OCI-LY1 (cell line): ENCODE measurements at regions not wholly inside any gene's neighbourhood (a gene's known extent, or its start where the extent isn't known, plus 50 kb on each side); places are given as distances from the start of the nearest gene placed in this dataset.

Experiments used
- H2AFZ ChIP-seq: fragments of 200-600 bp; sonication (generic), shearing (Covaris generic); 2 replicates; pipeline ENCODE4 v1.6.0; 2014; ENCODE audit warnings: antibody characterized with exemption, mild to moderate bottlenecking, low read length
- H3F3A ChIP-seq: fragments of 200-600 bp; sonication (generic), shearing (Covaris generic); 2 replicates; pipeline ENCODE4 v1.6.0; 2014; ENCODE audit warnings: mild to moderate bottlenecking, antibody characterized with exemption, low read length, moderate library complexity; ENCODE audit not compliant: insufficient read depth
- H3K27ac ChIP-seq: fragments of 200-600 bp; sonication (generic); 2 replicates; pipeline ENCODE4 v1.5.1; 2014; ENCODE audit warnings: low read length, mixed run types, mild to moderate bottlenecking, low read depth; ENCODE audit not compliant: poor library complexity, severe bottlenecking
- H3K27me3 ChIP-seq: fragments of 200-600 bp; sonication (generic); 2 replicates; pipeline ENCODE4 v1.6.0; 2014; ENCODE audit warnings: antibody characterized with exemption, mild to moderate bottlenecking, low read length, moderate library complexity; ENCODE audit not compliant: insufficient read depth
- H3K36me3 ChIP-seq: fragments of 200-600 bp; sonication (generic); 2 replicates; pipeline ENCODE4 v1.6.1; 2014; ENCODE audit warnings: mild to moderate bottlenecking, antibody characterized with exemption, low read length, moderate library complexity, mixed read lengths; ENCODE audit not compliant: insufficient read depth
- H3K4me1 ChIP-seq: fragments of 200-600 bp; sonication (generic); 2 replicates; pipeline ENCODE4 v1.5.1; 2014; ENCODE audit warnings: mild to moderate bottlenecking, low read length, moderate library complexity; ENCODE audit not compliant: insufficient read depth, severe bottlenecking
- H3K4me2 ChIP-seq: fragments of 200-600 bp; sonication (generic), shearing (Covaris generic); 2 replicates; pipeline ENCODE4 v1.6.1; 2014; ENCODE audit warnings: low read length
- H3K4me3 ChIP-seq: fragments of 200-600 bp; sonication (generic); 2 replicates; pipeline ENCODE4 v1.5.1; 2014; ENCODE audit warnings: low read length, low read depth, mild to moderate bottlenecking, mixed read lengths; ENCODE audit not compliant: poor library complexity, severe bottlenecking
- H3K79me2 ChIP-seq: fragments of 200-600 bp; shearing (Covaris generic); 2 replicates; pipeline ENCODE4 v1.6.1; 2016; ENCODE audit warnings: mixed run types, low read length, mixed read lengths; ENCODE audit not compliant: insufficient read depth
- H3K9ac ChIP-seq: fragments of 200-600 bp; sonication (generic), shearing (Covaris generic); 2 replicates; pipeline ENCODE4 v1.6.1; 2014; ENCODE audit warnings: mild to moderate bottlenecking, low read length, mixed read lengths
- H3K9me2 ChIP-seq: fragments of 200-600 bp; sonication (generic), shearing (Covaris generic); 2 replicates; pipeline ENCODE4 v1.6.1; 2014; ENCODE audit warnings: low read depth, mild to moderate bottlenecking, low read length, mixed read lengths
- H3K9me3 ChIP-seq: fragments of 200-600 bp; shearing (Covaris generic); 2 replicates; pipeline ENCODE4 v1.6.1; 2014; ENCODE audit warnings: low read length, mixed read lengths
- H4K20me1 ChIP-seq: fragments of 200-600 bp; sonication (generic), shearing (Covaris generic); 2 replicates; pipeline ENCODE4 v1.6.0; 2016; ENCODE audit warnings: mild to moderate bottlenecking, low read length; ENCODE audit not compliant: insufficient read depth
- CTCF ChIP-seq: fragments of 200-600 bp; sonication (generic), shearing (Covaris generic); IDR thresholded peaks from 2 replicates; pipeline ENCODE4 v1.5.1; 2017; ENCODE audit warnings: mild to moderate bottlenecking, antibody characterized with exemption, low read length, moderate library complexity, mixed read lengths
- EZH2 ChIP-seq: fragments of 200-600 bp; sonication (generic), shearing (Covaris generic); IDR thresholded peaks from 2 replicates; pipeline ENCODE4 v1.8.0; 2017; ENCODE audit warnings: borderline replicate concordance, mixed run types, mild to moderate bottlenecking, antibody characterized with exemption, low read length, moderate library complexity, mixed read lengths

- no peak for TF ChIP-seq CTCF
- TF ChIP-seq EZH2: no peak
Measured at GRCh38 chrX:96246436-96246835, 438.2 kb upstream of the DIAPH2 start.

More at GRCh38 chrX:96246436-96246835, 438.2 kb upstream of the DIAPH2 start:
- H4K20me1 ChIP-seq: no peaks in the 10 kb centered on the region
- no peaks in the 10 kb centered on the region for H3K27me3 ChIP-seq
- H3K79me2 ChIP-seq: no peaks in the 10 kb centered on the region
- H3F3A ChIP-seq: no peaks in the 10 kb centered on the region
- H3K36me3 ChIP-seq: no peaks in the 10 kb centered on the region
- H3K9ac ChIP-seq: no peak overlapping the region
- no peak overlapping the region for H2AFZ ChIP-seq
- H3K9me3 ChIP-seq: no peaks in the 10 kb centered on the region
- no peaks in the 10 kb centered on the region for H3K4me1 ChIP-seq
- H3K4me3 ChIP-seq: no peak overlapping the region
- H3K27ac ChIP-seq: no peak overlapping the region
- H3K9me2 ChIP-seq: no peaks in the 10 kb centered on the region
- H3K4me2 ChIP-seq: no peak overlapping the region
